Astrocyte (in vitro differentiated cells and primary cell): ENCODE measurements at regions not wholly inside any gene's neighbourhood (a gene's known extent, or its start where the extent isn't known, plus 50 kb on each side); places are given as distances from the start of the nearest gene placed in this dataset.

Experiments used
- DNase-seq: peaks from one replicate; pipeline ENCODE4 v3.0.0-alpha.2; 2010; ENCODE audit warnings: low read depth
- FAIRE-seq: peaks from 2 replicates; lab custom pipeline; 2011; peaks lifted over from hg19 to GRCh38; lab: Jason Lieb, UNC
- H2AFZ ChIP-seq: 2 replicates; pipeline ENCODE4 v1.6.0; 2012; ENCODE audit warnings: low read depth, low read length, inconsistent platforms
- H3K27ac ChIP-seq: 2 replicates; pipeline ENCODE4 v1.5.1; 2011; ENCODE audit warnings: low read depth, low read length, inconsistent platforms
- H3K27me3 ChIP-seq: 2 replicates; pipeline ENCODE4 v1.6.0; 2011; ENCODE audit warnings: low read length, inconsistent platforms; ENCODE audit not compliant: insufficient read depth
- H3K36me3 ChIP-seq: 2 replicates; pipeline ENCODE4 v1.5.1; 2011; ENCODE audit warnings: low read length, inconsistent platforms; ENCODE audit not compliant: insufficient read depth
- H3K4me1 ChIP-seq: 2 replicates; pipeline ENCODE4 v1.5.1; 2011; ENCODE audit warnings: low read length, inconsistent platforms; ENCODE audit not compliant: insufficient read depth
- H3K4me2 ChIP-seq: 2 replicates; pipeline ENCODE4 v1.6.0; 2012; ENCODE audit warnings: low read length, inconsistent platforms
- H3K4me3 ChIP-seq: 2 replicates; pipeline ENCODE4 v1.5.1; 2011; ENCODE audit warnings: low read depth, mild to moderate bottlenecking, low read length, inconsistent platforms; ENCODE audit not compliant: insufficient read depth
- H3K79me2 ChIP-seq: 2 replicates; pipeline ENCODE4 v1.6.0; 2012; ENCODE audit warnings: mild to moderate bottlenecking, low read length, inconsistent platforms; ENCODE audit not compliant: insufficient read depth
- H3K9ac ChIP-seq: 2 replicates; pipeline ENCODE4 v1.6.0; 2012; ENCODE audit warnings: mild to moderate bottlenecking, low read length, inconsistent platforms
- H3K9me3 ChIP-seq: 2 replicates; pipeline ENCODE4 v1.5.1; 2012; ENCODE audit warnings: low read depth, mild to moderate bottlenecking, low read length, inconsistent platforms; ENCODE audit not compliant: insufficient read depth
- H4K20me1 ChIP-seq: 2 replicates; pipeline ENCODE4 v1.6.0; 2012; ENCODE audit warnings: low read length, inconsistent platforms; ENCODE audit not compliant: insufficient read depth
- H3K27ac Mint-ChIP-seq: one replicate; pipeline ENCODE4 v1.8.0; 2021; ENCODE audit warnings: mild to moderate bottlenecking, mixed read lengths; ENCODE audit not compliant: unreplicated experiment
- H3K27me3 Mint-ChIP-seq: one replicate; pipeline ENCODE4 v1.8.0; 2021; ENCODE audit warnings: low read depth, mixed read lengths; ENCODE audit not compliant: unreplicated experiment
- H3K36me3 Mint-ChIP-seq: one replicate; pipeline ENCODE4 v1.8.0; 2021; ENCODE audit warnings: low read depth, mixed read lengths; ENCODE audit not compliant: unreplicated experiment
- H3K4me1 Mint-ChIP-seq: one replicate; pipeline ENCODE4 v1.8.0; 2021; ENCODE audit warnings: low read depth, mixed read lengths; ENCODE audit not compliant: unreplicated experiment
- H3K4me3 Mint-ChIP-seq: one replicate; pipeline ENCODE4 v1.8.0; 2021; ENCODE audit warnings: mild to moderate bottlenecking, moderate library complexity, mixed read lengths; ENCODE audit not compliant: unreplicated experiment
- H3K9me3 Mint-ChIP-seq: one replicate; pipeline ENCODE4 v1.8.0; 2021; ENCODE audit warnings: mild to moderate bottlenecking, mixed read lengths; ENCODE audit not compliant: unreplicated experiment
- CTCF ChIP-seq: IDR thresholded peaks from 2 replicates; pipeline ENCODE4 v1.5.1; 2011; ENCODE audit warnings: low read depth, mild to moderate bottlenecking, inconsistent platforms, low read length, moderate library complexity; ENCODE audit not compliant: insufficient read depth
- EZH2 ChIP-seq: IDR thresholded peaks from 2 replicates; pipeline ENCODE4 v1.6.1; 2012; ENCODE audit warnings: mild to moderate bottlenecking, low read length, inconsistent platforms; ENCODE audit not compliant: insufficient read depth

GRCh38 chr3:66851894-66852613 lies 146.1 kb upstream of the KBTBD8 start:
- Mint-ChIP-seq H3K4me3 (no peak overlapping the region), H3K36me3 (no peaks in the 10 kb centered on the region), H3K27me3 (peaks cover 2% of the 10 kb centered on the region), H3K4me1 (no peaks in the 10 kb centered on the region), H3K27ac (no peak overlapping the region), H3K9me3 (peaks cover under 1% of the 10 kb centered on the region)
- FAIRE-seq (no peak), DNase-seq (no peak)
- H3K36me3 ChIP-seq: no peaks in the 10 kb centered on the region
- H3K27ac ChIP-seq: no peak overlapping the region
- H3K9ac ChIP-seq: no peak overlapping the region
- no peak overlapping the region for H3K4me3 ChIP-seq
- H3K9me3 ChIP-seq: no peaks in the 10 kb centered on the region
- TF ChIP-seq EZH2 (no peak), CTCF (no peak)
- no peaks in the 10 kb centered on the region for H3K79me2 ChIP-seq
- no peaks in the 10 kb centered on the region for H3K4me1 ChIP-seq
- no peaks in the 10 kb centered on the region for H4K20me1 ChIP-seq
- H3K27me3 ChIP-seq: no peaks in the 10 kb centered on the region
- no peak overlapping the region for H2AFZ ChIP-seq
- no peak overlapping the region for H3K4me2 ChIP-seq

- DNase-seq (no peak), FAIRE-seq (no peak)
- Mint-ChIP-seq H3K36me3 (no peaks in the 10 kb centered on the region), H3K9me3 (no peaks in the 10 kb centered on the region), H3K4me3 (no peak overlapping the region), H3K27me3 (peaks cover 2% of the 10 kb centered on the region), H3K4me1 (peaks cover 5% of the 10 kb centered on the region), H3K27ac (no peak overlapping the region)
- Histone ChIP-seq H3K79me2 (no peaks in the 10 kb centered on the region), H3K27ac (no peak overlapping the region), H3K4me3 (no peak overlapping the region), H2AFZ (no peak overlapping the region), H3K9ac (no peak overlapping the region), H3K9me3 (no peaks in the 10 kb centered on the region), H3K36me3 (no peaks in the 10 kb centered on the region), H4K20me1 (no peaks in the 10 kb centered on the region), H3K4me2 (no peak overlapping the region), H3K4me1 (no peaks in the 10 kb centered on the region), H3K27me3 (no peaks in the 10 kb centered on the region)
- TF ChIP-seq CTCF: no peak
- TF ChIP-seq EZH2: no peak
These were observed 143.4 kb upstream of the KBTBD8 start for GRCh38 chr3:66854601-66855151.

GRCh38 chr3:66856533-66856932 lies 141.6 kb upstream of the KBTBD8 start:
- FAIRE-seq: no peak

More at GRCh38 chr3:66856533-66856932, 141.6 kb upstream of the KBTBD8 start:
- H3K27ac Mint-ChIP-seq: no peak overlapping the region
- no peak overlapping the region for H3K27ac ChIP-seq
- no peaks in the 10 kb centered on the region for H3K36me3 Mint-ChIP-seq
- H2AFZ ChIP-seq: no peak overlapping the region
- no peaks in the 10 kb centered on the region for H3K27me3 ChIP-seq
- no peaks in the 10 kb centered on the region for H3K9me3 Mint-ChIP-seq
- peaks cover 2% of the 10 kb centered on the region for H3K27me3 Mint-ChIP-seq
- no peaks in the 10 kb centered on the region for H3K4me1 ChIP-seq
- H4K20me1 ChIP-seq: no peaks in the 10 kb centered on the region
- peaks cover 5% of the 10 kb centered on the region for H3K4me1 Mint-ChIP-seq
- H3K4me3 Mint-ChIP-seq: no peak overlapping the region
- H3K79me2 ChIP-seq: no peaks in the 10 kb centered on the region
- H3K36me3 ChIP-seq: no peaks in the 10 kb centered on the region
- DNase-seq: no peak
- H3K9me3 ChIP-seq: no peaks in the 10 kb centered on the region
- no peak overlapping the region for H3K9ac ChIP-seq
- no peak overlapping the region for H3K4me3 ChIP-seq
- H3K4me2 ChIP-seq: no peak overlapping the region
- TF ChIP-seq CTCF (no peak), EZH2 (no peak)
